ENCODE measurements at regions not wholly inside any gene's neighbourhood (a gene's known extent, or its start where the extent isn't known, plus 50 kb on each side); places are given as distances from the start of the nearest gene placed in this dataset.
A peak's percentile ranks its signal among the peaks of the same experiment; 100 is the strongest.

DNA sequence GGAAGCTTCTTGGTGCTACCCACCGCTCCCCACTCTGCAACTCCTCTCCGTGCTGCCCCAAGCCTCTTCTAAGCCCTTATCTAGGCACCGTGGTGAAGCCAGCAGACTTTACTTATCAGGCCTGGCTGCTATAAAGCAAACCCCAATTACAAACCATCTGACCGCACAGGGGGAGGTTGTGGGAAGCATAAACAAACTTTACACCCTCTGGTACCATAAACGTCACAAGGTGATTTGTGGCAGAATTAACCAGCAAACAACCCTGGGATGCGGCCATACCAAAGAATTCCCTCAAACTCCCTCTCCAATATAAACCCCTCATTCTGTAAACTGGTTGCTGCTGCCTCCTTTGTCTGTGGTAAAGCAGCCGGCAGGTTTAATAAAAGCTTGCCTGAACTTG is 55.2 kb downstream of the MAGEC2 start:
- DNase-seq, result no peak

DNA sequence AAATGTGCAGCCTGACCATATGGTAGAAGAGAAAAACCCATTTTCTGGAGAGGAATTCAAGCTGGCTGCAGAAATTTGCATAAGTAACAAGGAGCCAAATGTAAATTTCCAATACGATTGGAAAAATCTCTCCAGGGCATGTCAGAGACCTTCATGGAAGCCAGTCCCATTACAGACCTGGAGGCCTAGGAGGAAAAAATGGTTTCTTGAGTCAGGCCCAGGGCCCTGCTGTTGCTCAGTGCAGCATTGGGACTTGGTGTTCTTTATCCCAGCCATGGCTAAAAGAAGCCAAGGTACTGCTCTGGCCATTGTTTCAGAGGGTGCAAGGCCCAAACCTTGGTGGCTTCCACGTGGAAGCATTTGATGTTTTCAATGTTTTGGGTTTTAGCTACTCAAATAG is 70.6 kb downstream of the MAGEC2 start:
- no peak for DNase-seq

- no peak for DNase-seq
Measured at GRCh38 chrX:142096253-142096652, 108.8 kb downstream of the MAGEC2 start.

DNA sequence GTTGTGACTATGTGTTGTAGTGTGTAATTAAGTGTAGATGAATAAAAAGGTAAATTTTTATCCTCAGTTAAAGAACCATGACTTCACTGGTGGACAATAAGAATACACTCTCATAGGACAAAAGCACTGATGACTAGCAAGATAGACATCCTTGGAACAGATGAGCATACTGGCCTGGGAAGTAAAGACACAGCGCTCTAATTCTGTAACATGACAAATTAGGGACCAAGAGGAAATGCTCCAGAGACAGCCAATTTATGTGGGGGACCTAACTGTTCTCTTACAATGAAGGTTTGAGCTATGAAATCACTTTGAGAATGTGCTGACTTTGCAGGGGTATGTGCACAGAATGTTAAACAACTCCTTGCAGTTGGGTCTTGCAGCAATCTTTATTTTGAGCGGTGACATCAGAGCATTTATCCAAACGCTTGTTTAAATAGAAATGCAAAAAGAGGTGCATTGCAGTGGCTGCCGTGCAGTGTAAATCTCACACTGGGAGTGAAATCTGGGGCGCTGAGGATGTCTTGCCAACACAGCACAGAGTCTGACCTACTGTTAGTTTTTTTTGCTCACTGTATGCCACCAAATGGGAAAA is 109.3 kb downstream of the MAGEC2 start:
- no peak for DNase-seq

DNA sequence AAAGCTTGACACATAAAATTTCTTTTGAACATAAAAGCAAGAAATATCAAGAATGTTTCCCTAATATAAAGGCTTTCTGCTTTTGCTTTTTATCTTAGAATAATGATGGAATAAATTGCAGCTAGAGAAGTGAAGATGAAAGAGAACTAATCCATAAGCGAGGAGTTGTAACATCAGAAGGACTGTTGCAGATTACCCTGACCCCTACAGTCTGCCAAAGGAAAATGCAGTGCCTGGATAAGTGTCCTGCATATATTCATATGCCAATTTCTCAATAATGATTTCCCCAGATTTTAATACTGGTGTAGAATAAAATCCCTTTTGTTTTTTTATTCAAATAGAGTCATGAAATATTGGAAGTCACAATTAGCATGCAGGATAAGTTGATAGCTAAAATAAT is 115.9 kb downstream of the MAGEC2 start:
- peak; percentile 38 for DNase-seq

DNA sequence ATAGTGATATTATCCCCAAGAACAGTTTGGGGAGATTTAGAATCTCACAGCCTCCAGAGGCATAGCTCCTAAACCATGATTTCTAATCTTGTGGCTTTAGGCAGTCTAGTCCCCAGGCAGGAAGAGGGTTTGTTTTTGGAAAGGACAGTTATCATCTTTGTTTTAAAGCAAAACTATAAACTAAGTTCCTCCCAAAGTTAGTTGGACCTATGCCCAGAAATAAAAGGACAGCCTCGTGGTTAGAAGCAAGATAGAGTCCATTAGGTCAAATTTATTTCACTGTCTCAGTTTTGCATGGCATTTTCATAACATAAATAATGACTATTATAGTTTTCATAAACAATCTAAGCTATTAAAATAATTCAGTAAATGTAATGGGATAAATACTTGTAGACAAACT is 120.5 kb downstream of the MAGEC2 start:
- no peak for DNase-seq

DNA sequence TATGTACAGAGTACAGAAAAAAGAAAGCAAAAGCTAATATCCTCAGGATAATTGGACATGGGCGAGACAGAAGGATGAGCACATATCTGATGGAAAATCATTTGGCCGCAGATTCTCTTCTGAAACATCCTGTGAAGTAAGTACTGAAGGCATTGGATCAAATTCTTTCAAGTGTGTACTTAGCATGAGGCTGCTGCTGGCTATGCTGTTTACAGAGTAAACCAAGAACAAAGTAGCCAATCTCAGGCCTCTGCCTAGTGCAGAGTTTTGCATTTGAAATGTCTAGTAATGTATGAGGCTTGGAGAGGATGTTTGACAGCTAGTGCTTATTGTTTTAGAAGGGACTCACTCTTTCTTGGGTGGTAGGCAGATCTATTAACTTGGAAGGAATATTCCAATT is 128.5 kb downstream of the MAGEC2 start:
- no peak for DNase-seq

DNA sequence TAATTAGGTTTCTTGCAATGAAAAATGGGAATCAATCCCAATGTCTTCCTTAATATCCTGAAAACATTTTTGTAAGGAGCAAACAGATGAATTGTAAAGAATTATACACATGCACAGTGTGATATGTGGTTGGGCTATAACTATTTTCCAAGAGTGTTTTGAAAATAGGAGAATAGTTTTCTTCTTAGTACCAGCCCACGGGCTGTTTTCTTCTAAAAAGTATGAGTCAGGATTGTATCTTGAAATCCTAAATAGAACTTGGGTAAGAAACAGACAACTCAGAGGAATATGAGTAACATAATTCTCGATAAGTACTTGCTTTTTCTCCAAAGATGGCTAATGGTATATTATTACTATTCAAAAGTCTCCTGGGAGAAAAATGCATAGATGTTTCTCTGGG is 136.7 kb downstream of the MAGEC2 start:
- DNase-seq, result no peak

- DNase-seq, result no peak
Measured at GRCh38 chrX:142060191-142060590, 144.9 kb downstream of the MAGEC2 start.

DNA sequence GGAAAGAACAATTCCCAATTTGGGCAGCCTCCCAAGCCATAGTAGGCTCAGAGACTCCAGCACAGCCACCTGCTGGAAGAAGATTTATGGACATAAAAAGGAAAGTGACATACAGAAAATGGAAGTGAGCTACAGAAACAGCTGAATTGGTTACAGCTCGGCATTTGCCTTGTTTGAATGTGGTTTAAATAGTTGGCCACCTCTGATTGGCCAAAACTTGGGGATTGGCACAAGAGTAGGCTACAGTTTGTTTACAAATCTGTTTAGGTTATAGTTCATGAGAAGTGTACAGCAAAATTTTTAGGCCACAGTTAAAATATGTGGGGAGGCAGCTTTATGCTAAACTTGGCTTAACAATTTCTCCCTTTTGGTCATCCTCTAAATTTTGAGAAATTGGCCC is 150.4 kb downstream of the MAGEC1 start:
- DNase-seq, result no peak

DNA sequence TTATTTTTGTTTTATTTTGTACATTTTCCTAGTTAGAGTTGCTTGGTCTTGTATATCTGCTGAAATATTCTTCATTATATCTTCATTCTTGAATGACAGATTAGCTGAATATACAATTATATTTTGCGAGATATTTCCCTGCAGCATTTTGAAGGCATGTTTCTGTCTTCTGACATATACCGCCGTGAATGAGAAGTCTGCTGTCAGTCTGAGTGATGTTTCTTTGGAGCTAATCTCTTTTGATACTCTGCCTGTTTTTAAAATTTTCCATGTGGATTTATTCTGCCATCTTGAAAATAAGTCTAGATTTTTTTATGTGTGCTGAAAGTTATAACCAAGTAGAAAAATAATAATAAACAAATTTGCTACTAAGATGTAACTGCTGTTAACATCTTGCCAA is 148.5 kb downstream of the MAGEC1 start:
- no peak for DNase-seq

DNA sequence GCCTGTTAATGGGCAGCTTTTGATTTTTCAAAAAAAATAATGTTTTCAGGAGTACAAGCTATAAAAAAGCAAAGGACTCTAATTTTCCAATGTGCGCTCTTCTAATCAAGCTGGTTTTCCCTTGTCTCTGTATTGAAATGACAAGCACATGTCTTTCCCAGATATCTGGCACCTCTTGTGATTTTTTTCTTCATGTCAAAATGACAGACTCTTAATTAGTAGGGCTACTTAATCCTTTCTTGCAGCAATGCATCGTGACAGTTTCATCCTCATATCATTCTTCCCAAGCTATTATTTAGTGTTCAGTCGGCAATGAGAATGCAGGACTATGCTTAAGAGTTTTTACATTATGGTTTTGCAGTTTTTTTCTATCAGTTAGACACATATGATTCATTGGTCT is 139.5 kb downstream of the MAGEC1 start:
- DNase-seq, result peak; percentile 3

- DNase-seq, result no peak
Measured at GRCh38 chrX:142040906-142041305, 137.2 kb downstream of the MAGEC1 start.

GRCh38 chrX:142036116-142036515 is 132.4 kb downstream of the MAGEC1 start:
- DNase-seq, result no peak

- DNase-seq, result no peak
Measured at GRCh38 chrX:142005532-142005931, 101.8 kb downstream of the MAGEC1 start.

DNA sequence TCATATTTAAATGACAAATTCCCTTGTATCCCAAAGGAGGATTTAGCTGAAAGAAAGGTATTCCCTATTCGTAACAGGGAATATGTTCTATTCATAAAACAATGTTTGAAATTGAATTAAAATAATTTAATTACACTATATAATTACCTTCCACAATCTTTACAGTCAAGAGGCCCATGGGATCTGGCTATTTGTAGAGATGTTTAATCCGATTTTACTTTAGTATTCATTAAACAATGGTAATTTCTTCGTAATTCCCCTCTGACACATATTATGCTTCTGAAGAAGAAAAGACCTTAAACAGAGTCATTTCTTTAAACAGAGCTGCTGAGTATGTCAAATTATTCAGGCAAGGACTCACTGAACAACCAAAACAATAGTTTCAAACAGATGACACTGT is 98.8 kb downstream of the MAGEC1 start:
- no peak for DNase-seq

- DNase-seq, result no peak
Measured at GRCh38 chrX:142001934-142002333, 98.2 kb downstream of the MAGEC1 start.

- no peak for DNase-seq
Measured at GRCh38 chrX:141989815-141990214, 86.1 kb downstream of the MAGEC1 start.

- no peak for DNase-seq
Measured at GRCh38 chrX:141989134-141989533, 85.4 kb downstream of the MAGEC1 start.

GRCh38 chrX:141982296-141982695 is 78.6 kb downstream of the MAGEC1 start:
- DNase-seq, result no peak

DNA sequence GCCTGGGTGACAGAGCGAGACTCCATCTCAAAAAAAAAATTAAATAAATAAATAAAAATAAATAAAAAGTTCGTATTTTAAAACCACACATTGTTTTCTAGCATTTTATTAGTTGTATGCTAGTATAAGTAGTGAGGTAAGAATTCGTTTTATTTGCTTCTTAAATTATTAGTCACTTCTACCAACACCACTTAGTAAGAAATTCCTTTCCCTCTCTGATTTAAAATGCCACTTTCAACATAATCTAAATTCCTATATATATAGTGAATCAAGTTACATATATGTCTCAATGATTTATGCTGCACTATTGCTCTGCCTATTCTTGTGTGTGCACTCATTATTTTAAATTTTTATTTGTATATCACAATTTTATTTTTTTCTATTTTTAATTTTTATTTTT is 72.1 kb downstream of the MAGEC1 start:
- no peak for DNase-seq

- no peak for DNase-seq
Measured at GRCh38 chrX:141969706-141970105, 66.0 kb downstream of the MAGEC1 start.

DNA sequence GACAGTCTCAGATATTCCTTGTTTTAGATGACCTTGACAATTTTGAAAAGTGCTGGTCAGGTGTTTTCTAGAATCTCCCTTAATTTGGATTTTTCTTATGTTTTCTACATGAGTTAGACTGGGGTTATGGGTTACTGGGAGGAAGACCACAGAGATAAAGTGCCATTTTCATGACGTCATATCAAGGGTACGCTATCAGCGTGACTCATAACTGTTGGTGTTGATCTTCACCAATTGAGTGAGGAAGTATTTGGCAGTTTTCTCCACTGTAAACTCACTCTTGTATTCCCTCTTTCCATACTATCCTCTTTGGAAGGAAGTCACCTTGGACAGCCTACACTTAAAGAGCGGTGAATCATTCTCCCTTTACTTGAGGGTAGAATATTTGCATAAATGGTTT is 56.9 kb downstream of the MAGEC1 start:
- DNase-seq, result no peak

All from NCI-H82 (cell line).